HepG2 (cell line): ENCODE measurements at regions not wholly inside any gene's neighbourhood (a gene's known extent, or its start where the extent isn't known, plus 50 kb on each side); places are given as distances from the start of the nearest gene placed in this dataset.

ENCODE experiments used
- ATAC-seq: fragments of 200-7000 bp; cut with Tn5 transposase; 3 replicates; pipeline ENCODE4 v1.9.1; 2020; ENCODE audit warnings: mild to moderate bottlenecking, moderate library complexity
- BruUV-seq: library from RNA; stranded (reverse); fragments of 400-500 nt; replicated peaks from 2 replicates; lab custom pipeline; 2021; lab: Mats Ljungman, UMichigan
- CTCF ChIA-PET: fragments of 300-600 bp; formaldehyde crosslinking; extraction: SDS; loops from one replicate; lab custom pipeline; 2021; ENCODE audit warnings: low total read pairs, inconsistent platforms, low intra/inter-chr PET ratio; lab: Yijun Ruan, JAX
- POLR2A ChIA-PET: fragments of 350-600 bp; sonication (Branson Sonifier 250); formaldehyde crosslinking; loops from one replicate; lab custom pipeline; 2020; ENCODE audit warnings: antibody characterized with exemption, inconsistent platforms; lab: Yijun Ruan, JAX
- DNase-seq: peaks from one replicate; pipeline ENCODE4 v3.0.0-alpha.2; 2015; ENCODE audit warnings: low spot score
- FAIRE-seq: peaks from 3 replicates; lab custom pipeline; 2011; peaks lifted over from hg19 to GRCh38; lab: Jason Lieb, UNC
- H2AFZ ChIP-seq: one replicate; pipeline ENCODE4 v1.6.1; 2011; ENCODE audit warnings: low read length, inconsistent platforms
- H3K27ac ChIP-seq: fragments of 300-600 bp; 3 replicates; pipeline ENCODE4 v1.8.0; 2011; ENCODE audit warnings: mixed run types, mild to moderate bottlenecking, mixed read lengths, low read length, inconsistent platforms; ENCODE audit not compliant: insufficient read depth; ENCODE audit errors: extremely low read length
- H3K27me3 ChIP-seq, 2 experiments: fragments of 200-600 bp in 1 of 2; 2 replicates in 1 of 2; 3 replicates in 1 of 2; pipeline versions ENCODE4 v1.6.0 to v1.8.0; 2011; ENCODE audit warnings: low read length in 2 of 2, mild to moderate bottlenecking in 2 of 2, moderate library complexity in 2 of 2, inconsistent platforms in 1 of 2; ENCODE audit not compliant: insufficient read depth in 2 of 2, control insufficient read depth in 1 of 2
- H3K36me3 ChIP-seq, 2 experiments: fragments of 200-600 bp in 1 of 2; replicated peaks in 1 of 2; 2 replicates in 1 of 2; 3 replicates in 1 of 2; pipeline versions ENCODE4 v1.5.1 to v1.8.0; 2011; ENCODE audit warnings: low read length in 2 of 2, inconsistent platforms in 1 of 2; ENCODE audit not compliant: insufficient read depth in 2 of 2, control insufficient read depth in 1 of 2
- H3K4me1 ChIP-seq: 2 replicates; pipeline ENCODE4 v1.5.1; 2012; ENCODE audit warnings: low read length, inconsistent platforms; ENCODE audit not compliant: insufficient read depth
- H3K4me2 ChIP-seq: 2 replicates; pipeline ENCODE4 v1.6.0; 2011; ENCODE audit warnings: low read depth, low read length, inconsistent platforms
- H3K4me3 ChIP-seq, 3 experiments: fragments of 200-600 bp in 1 of 3; sonication (generic), shearing (Covaris generic) in 1 of 3; replicated peaks in 1 of 3; 2 replicates each; pipeline ENCODE4 v1.5.1; 2011 to 2016; ENCODE audit warnings: low read length in 3 of 3, inconsistent platforms in 2 of 3, low read depth in 2 of 3, mild to moderate bottlenecking in 2 of 3, control low read depth in 1 of 3, mixed read lengths in 1 of 3; ENCODE audit not compliant: insufficient read depth in 1 of 3
- H3K79me2 ChIP-seq: one replicate; pipeline ENCODE4 v1.6.1; 2011; ENCODE audit warnings: low read length, inconsistent platforms; ENCODE audit not compliant: insufficient read depth
- H3K9ac ChIP-seq: 2 replicates; pipeline ENCODE4 v1.6.0; 2011; ENCODE audit warnings: mild to moderate bottlenecking, low read depth, low read length, inconsistent platforms; ENCODE audit not compliant: insufficient read depth
- H3K9me3 ChIP-seq: 2 replicates; pipeline ENCODE4 v1.5.1; 2012; ENCODE audit warnings: mild to moderate bottlenecking, low read length
- H4K20me1 ChIP-seq: 2 replicates; pipeline ENCODE4 v1.6.0; 2011; ENCODE audit warnings: inconsistent platforms, mild to moderate bottlenecking, low read length, moderate library complexity; ENCODE audit not compliant: insufficient read depth
- BCL3 ChIP-seq: sonication (generic); formaldehyde crosslinking; IDR thresholded peaks from 2 replicates; pipeline ENCODE4 v1.5.1; 2020; ENCODE audit warnings: mild to moderate bottlenecking, missing genetic modification reagents, moderate library complexity
- BHLHE40 ChIP-seq: IDR thresholded peaks from 2 replicates; pipeline ENCODE4 v1.6.1; 2011; ENCODE audit warnings: low read length, improper control_type of control experiment
- EEA1 ChIP-seq: sonication (generic); formaldehyde crosslinking; IDR thresholded peaks from 2 replicates; pipeline ENCODE4 v1.5.1; 2020; ENCODE audit warnings: mild to moderate bottlenecking, missing genetic modification reagents, borderline replicate concordance
- ESRRA ChIP-seq: sonication (generic); formaldehyde crosslinking; IDR thresholded peaks from 2 replicates; pipeline ENCODE4 v1.5.1; 2020; ENCODE audit warnings: mild to moderate bottlenecking, low read depth, missing genetic modification reagents
- GABPA ChIP-seq, 2 experiments: IDR thresholded peaks; 2 replicates each; pipeline ENCODE4 v1.6.1; 2011 to 2016; ENCODE audit warnings: low read depth in 2 of 2, low read length in 1 of 2, missing biosample characterization in 1 of 2, missing genetic modification characterization in 1 of 2
- GATA4 ChIP-seq: sonication (generic); IDR thresholded peaks from 2 replicates; pipeline ENCODE4 v1.6.1; 2016; ENCODE audit warnings: antibody characterized with exemption, low read depth, borderline replicate concordance
- HCFC1 ChIP-seq: fragments of 150-350 bp; IDR thresholded peaks from 2 replicates; pipeline ENCODE4 v1.6.1; 2014; ENCODE audit warnings: low read depth, low read length
- HNF4A ChIP-seq: sonication (generic); formaldehyde crosslinking; IDR thresholded peaks from 2 replicates; pipeline ENCODE4 v1.4.0; 2020; ENCODE audit warnings: missing genetic modification reagents
- MAF1 ChIP-seq: sonication (generic); formaldehyde crosslinking; IDR thresholded peaks from 2 replicates; pipeline ENCODE4 v1.5.0; 2020; ENCODE audit warnings: missing genetic modification reagents, borderline replicate concordance
- MED13 ChIP-seq: sonication (generic); formaldehyde crosslinking; IDR thresholded peaks from 2 replicates; pipeline ENCODE4 v1.5.0; 2020; ENCODE audit warnings: missing genetic modification reagents
- MNT ChIP-seq: fragments of 450-650 bp; IDR thresholded peaks from 2 replicates; pipeline ENCODE4 v1.6.1; 2016
- SUZ12 ChIP-seq: fragments of 150-350 bp; IDR thresholded peaks from 2 replicates; pipeline ENCODE4 v1.6.1; 2014; ENCODE audit warnings: low read depth, low read length
- ZNF446 ChIP-seq: sonication (generic); formaldehyde crosslinking; IDR thresholded peaks from 2 replicates; pipeline ENCODE4 v1.5.0; 2020; ENCODE audit warnings: mild to moderate bottlenecking, missing genetic modification reagents
- ZNF629 ChIP-seq: sonication (generic); formaldehyde crosslinking; conservative IDR thresholded peaks from 2 replicates; pipeline ENCODE4 v1.5.0; 2020; ENCODE audit warnings: missing genetic modification reagents
- ZNF749 ChIP-seq: sonication (generic); formaldehyde crosslinking; IDR thresholded peaks from 2 replicates; pipeline ENCODE4 v1.8.0; 2022; ENCODE audit warnings: mild to moderate bottlenecking, missing genetic modification reagents, moderate library complexity, borderline replicate concordance
- WGBS: methylation state at CpG from one replicate; pipeline ENCODE4 v1.1.6; 2017; ENCODE audit warnings: low lambda C conversion rate; 5-methylcytosine and 5-hydroxymethylcytosine counted together
- in situ Hi-C: cut with HindIII; loops from 2 replicates; pipeline ENCODE4 v1.10.0; 2017; ENCODE audit warnings: low pct_unique_long_range_greater_than_20kb; ENCODE audit not compliant: extremely low pct_ligation_motif_present
- intact Hi-C: fragments of 100-400 bp; cut with micrococcal nuclease; formaldehyde crosslinking; loops from one replicate; pipeline ENCODE4 v1.10.0; 2022; ENCODE audit not compliant: unreplicated experiment

GRCh38 chr1:36675931-36676562 is 193.3 kb upstream of the CSF3R start (continued):
- TF ChIP-seq HNF4A (CRISPR knock-in tag) (peak; percentile 34; the same call in 1 of the 2 replicates), ZNF749 (CRISPR knock-in tag) (no peak), SUZ12 (no peak), MED13 (no peak), MAF1 (CRISPR knock-in tag) (no peak), MNT (no peak), GABPA (IDR thresholded peaks at IDR 0.05; ENCODE audit: low read depth, low read length) (no peak), GABPA (CRISPR knock-in tag; IDR thresholded peaks at IDR 0.05; ENCODE audit: low read depth) (no peak), ZNF629 (peak; percentile 87), ESRRA (CRISPR knock-in tag) (peak; percentile 73; the same call in 1 of the 2 replicates), GATA4 (no peak)

- TF ChIP-seq BCL3 (CRISPR knock-in tag) (no peak), HCFC1 (no peak), ZNF446 (CRISPR knock-in tag) (no peak), BHLHE40 (no peak), EEA1 (CRISPR knock-in tag) (no peak)
- no peak for DNase-seq
- no peak overlapping the region for H3K9ac ChIP-seq
- no peak overlapping the region for H3K4me3 ChIP-seq
- H3K4me2 ChIP-seq: no peak overlapping the region
- no peaks in the 10 kb centered on the region for H3K9me3 ChIP-seq
- in situ Hi-C loops (no loop called here), intact Hi-C loops (no loop called here)
- ChIA-PET CTCF (no interaction called here), POLR2A (no interaction called here)
- peaks cover 0 to 20% of the 10 kb centered on the region in 2 experiments; a peak in 3 of 5 replicates for H3K27me3 ChIP-seq
- no peaks in the 10 kb centered on the region for H3K79me2 ChIP-seq
- ATAC-seq: no peak
- WGBS: 16% methylated on average over 3 of the region's 3 CpGs
- no peaks in the 10 kb centered on the region for H4K20me1 ChIP-seq
- no peak overlapping the region for H2AFZ ChIP-seq
- FAIRE-seq: no peak
- no peak overlapping the region for H3K27ac ChIP-seq
- no peaks in the 10 kb centered on the region for H3K4me1 ChIP-seq
- H3K36me3 ChIP-seq: no peaks in the 10 kb centered on the region
- BruUV-seq: no TSS peak
Observed at GRCh38 chr1:36675106-36675505, 192.4 kb upstream of the CSF3R start.
